Neutrophil (primary cell): ENCODE measurements at regions not wholly inside any gene's neighbourhood (a gene's known extent, or its start where the extent isn't known, plus 50 kb on each side); places are given as distances from the start of the nearest gene placed in this dataset.

Source experiments
- H3K27ac ChIP-seq: fragments of 200-600 bp; sonication (generic); 2 replicates; pipeline ENCODE4 v1.5.1; 2016; ENCODE audit warnings: mild to moderate bottlenecking, moderate library complexity
- H3K27me3 ChIP-seq: fragments of 200-600 bp; sonication (generic); 2 replicates; pipeline ENCODE4 v1.6.0; 2016; ENCODE audit warnings: mild to moderate bottlenecking
- H3K36me3 ChIP-seq: fragments of 200-600 bp; sonication (generic); 2 replicates; pipeline ENCODE4 v1.5.1; 2017
- H3K4me1 ChIP-seq, 2 experiments: fragments of 200-600 bp in 1 of 2; sonication (generic) in 1 of 2; 1 replicate in 1 of 2; 2 replicates in 1 of 2; pipeline versions ENCODE4 v1.5.1 to v1.6.1; 2013 to 2016; ENCODE audit warnings: low read depth in 1 of 2, low read length in 1 of 2, mild to moderate bottlenecking in 1 of 2, moderate library complexity in 1 of 2; ENCODE audit not compliant: control insufficient read depth in 1 of 2, insufficient read depth in 1 of 2
- H3K4me3 ChIP-seq, 2 experiments: fragments of 200-600 bp in 1 of 2; sonication (generic) in 1 of 2; 1 replicate in 1 of 2; 2 replicates in 1 of 2; pipeline ENCODE4 v1.5.1; 2013 to 2016; ENCODE audit warnings: low read depth in 1 of 2, low read length in 1 of 2, mild to moderate bottlenecking in 1 of 2, moderate library complexity in 1 of 2
- H3K9me3 ChIP-seq: fragments of 200-600 bp; sonication (generic); 2 replicates; pipeline ENCODE4 v1.5.1; 2016
- CTCF ChIP-seq: fragments of 200-600 bp; sonication (generic); IDR thresholded peaks from 2 replicates; pipeline ENCODE4 v1.5.1; 2016; ENCODE audit warnings: antibody characterized with exemption

- Histone ChIP-seq H3K36me3 (no peaks in the 10 kb centered on the region), H3K4me1 (no peaks in the 10 kb centered on the region), H3K27ac (no peak overlapping the region), H3K27me3 (peaks cover 18% of the 10 kb centered on the region), H3K4me3 (no peak overlapping the region), H3K9me3 (no peaks in the 10 kb centered on the region)
- no peak for TF ChIP-seq CTCF
These were observed 84.4 kb upstream of the FAM171A1 start for GRCh38 chr10:15455456-15455855.

- no peaks in the 10 kb centered on the region for H3K4me1 ChIP-seq
- no peak for TF ChIP-seq CTCF
- no peak overlapping the region for H3K4me3 ChIP-seq
- no peaks in the 10 kb centered on the region for H3K9me3 ChIP-seq
- H3K27ac ChIP-seq, result no peak overlapping the region
- peaks cover 20% of the 10 kb centered on the region for H3K27me3 ChIP-seq
- H3K36me3 ChIP-seq, result no peaks in the 10 kb centered on the region
These were observed 82.8 kb upstream of the FAM171A1 start for GRCh38 chr10:15453926-15454325.

- no peak for TF ChIP-seq CTCF
- Histone ChIP-seq H3K27me3 (peaks cover 17% of the 10 kb centered on the region), H3K9me3 (no peaks in the 10 kb centered on the region), H3K36me3 (no peaks in the 10 kb centered on the region), H3K4me3 (no peak overlapping the region), H3K4me1 (no peaks in the 10 kb centered on the region), H3K27ac (no peak overlapping the region)
These were observed 82.4 kb upstream of the FAM171A1 start for GRCh38 chr10:15453457-15453856.

DNA sequence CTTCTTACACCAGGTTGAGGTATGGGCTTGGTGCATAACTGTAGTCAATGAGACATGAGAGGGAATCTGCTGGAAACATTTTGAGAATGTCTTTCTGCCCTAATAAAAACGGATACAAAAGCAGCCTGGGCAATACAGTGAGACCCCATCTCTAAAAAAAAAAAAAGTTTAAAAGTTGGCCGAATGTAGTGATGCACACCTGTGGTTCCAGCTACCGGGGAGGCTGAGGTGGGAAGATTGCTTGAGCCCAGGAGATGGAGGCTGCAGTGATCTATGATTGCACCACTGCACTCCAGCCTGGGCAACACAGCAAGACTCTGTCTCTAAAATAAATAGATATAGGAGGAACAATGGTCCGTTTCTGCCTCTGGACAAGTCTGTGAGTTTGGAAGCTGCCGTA lies 81.5 kb upstream of the FAM171A1 start:
- Histone ChIP-seq H3K9me3 (no peaks in the 10 kb centered on the region), H3K27me3 (peaks cover 15% of the 10 kb centered on the region), H3K27ac (no peak overlapping the region), H3K36me3 (no peaks in the 10 kb centered on the region), H3K4me1 (no peaks in the 10 kb centered on the region), H3K4me3 (no peak overlapping the region)
- no peak for TF ChIP-seq CTCF

DNA sequence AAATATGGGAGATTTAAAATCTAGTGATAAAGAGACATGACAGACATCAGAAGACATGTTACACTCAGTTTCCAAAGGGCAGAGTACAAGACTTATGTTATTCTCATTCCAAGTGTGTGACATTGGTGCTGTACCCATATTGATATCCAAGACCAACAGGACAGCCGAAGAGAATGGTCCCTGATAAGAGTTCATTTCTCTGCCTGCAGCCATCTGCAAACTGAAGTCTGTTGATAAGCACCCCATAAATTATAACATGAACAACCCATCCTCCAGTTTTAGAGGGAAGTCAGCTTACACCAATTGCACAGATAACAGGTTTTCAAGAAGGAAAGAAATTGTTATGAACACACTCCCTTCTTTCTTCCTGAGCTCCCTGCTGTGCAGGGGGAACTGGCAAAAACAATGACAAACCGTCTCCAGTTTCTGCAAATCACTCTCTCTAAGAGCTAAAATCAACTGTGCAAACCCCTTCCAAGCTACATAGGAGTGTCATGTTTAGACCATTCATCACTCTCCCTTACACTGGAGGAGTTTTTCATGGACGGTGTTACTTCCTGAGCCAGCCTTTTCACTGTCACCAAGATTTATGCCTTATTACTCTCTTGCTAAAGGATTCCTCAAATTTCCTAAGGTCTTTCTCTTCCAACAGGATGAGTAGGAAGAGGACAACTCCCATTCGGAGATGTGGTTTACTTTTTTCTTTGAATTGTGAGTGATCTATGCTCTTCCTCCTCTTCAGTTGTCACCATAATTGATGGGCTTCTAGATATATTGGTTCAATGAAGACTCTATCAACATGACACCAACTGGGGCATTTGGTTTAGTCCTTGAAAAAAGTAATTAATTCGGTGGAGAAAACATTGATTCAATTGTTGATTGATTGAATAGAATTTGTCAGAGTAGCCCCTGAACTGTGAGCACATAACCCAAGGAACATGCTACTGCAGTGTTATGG lies 80.3 kb upstream of the FAM171A1 start:
- H3K4me3 ChIP-seq, result no peak overlapping the region
- H3K27me3 ChIP-seq, result peaks cover 15% of the 10 kb centered on the region
- no peak for TF ChIP-seq CTCF
- H3K4me1 ChIP-seq, result no peaks in the 10 kb centered on the region
- no peaks in the 10 kb centered on the region for H3K36me3 ChIP-seq
- no peak overlapping the region for H3K27ac ChIP-seq
- no peaks in the 10 kb centered on the region for H3K9me3 ChIP-seq
